Thyroid gland (tissue), 4 donors: ENCODE measurements at regions not wholly inside any gene's neighbourhood (a gene's known extent, or its start where the extent isn't known, plus 50 kb on each side); places are given as distances from the start of the nearest gene placed in this dataset.

Experiments used
- DNase-seq, 2 donors: peaks; one replicate each; pipeline ENCODE4 v3.0.0-alpha.2; 2019
- H3K27ac ChIP-seq, 3 donors: fragments of 200-600 bp; sonication (generic); 1 replicate in 2 of 3; 2 replicates in 1 of 3; pipeline ENCODE4 v1.5.1; 2016 to 2019; ENCODE audit warnings: mild to moderate bottlenecking in 1 of 3, moderate library complexity in 1 of 3
- H3K27me3 ChIP-seq: fragments of 200-600 bp; sonication (generic); one replicate; pipeline ENCODE4 v1.5.1; 2019
- H3K36me3 ChIP-seq, 2 donors: fragments of 200-600 bp; sonication (generic); one replicate each; pipeline ENCODE4 v1.5.1; 2016 to 2019
- H3K4me1 ChIP-seq, 2 donors: fragments of 200-600 bp; sonication (generic); one replicate each; pipeline ENCODE4 v1.5.1; 2017 to 2019
- H3K4me3 ChIP-seq, 3 donors: fragments of 200-600 bp; sonication (generic); replicated peaks in 1 of 3; 1 replicate in 2 of 3; 2 replicates in 1 of 3; pipeline ENCODE4 v1.5.1; 2016; ENCODE audit warnings: mild to moderate bottlenecking in 1 of 3
- H3K9me3 ChIP-seq: fragments of 200-600 bp; sonication (generic); one replicate; pipeline ENCODE4 v1.5.1; 2017
- POLR2A ChIP-seq, 2 donors: fragments of 450-650 bp; IDR thresholded peaks; one replicate each; pipeline ENCODE4 v1.6.1; 2017; ENCODE audit warnings: antibody characterized with exemption in 2 of 2, mild to moderate bottlenecking in 2 of 2, moderate library complexity in 1 of 2
- WGBS, 2 donors: methylation state at CpG; one replicate each; pipeline ENCODE4 v1.1.5; 2017; 5-methylcytosine and 5-hydroxymethylcytosine counted together
- intact Hi-C: fragments of 100-400 bp; cut with DNase I; formaldehyde crosslinking; loops from one replicate; pipeline ENCODE4 v1.15.1; 2023
- TF ChIP-seq, protein P1 (sequence below), 6 experiments: fragments of 200-600 bp in 3 of 6; fragments of 450-650 bp in 3 of 6; sonication (generic) in 3 of 6; IDR thresholded peaks; one replicate each; pipeline ENCODE4 v1.5.1; 2016 to 2019; ENCODE audit warnings: antibody characterized with exemption in 6 of 6, mild to moderate bottlenecking in 2 of 6, inconsistent platforms in 1 of 6, moderate library complexity in 1 of 6

DNA sequence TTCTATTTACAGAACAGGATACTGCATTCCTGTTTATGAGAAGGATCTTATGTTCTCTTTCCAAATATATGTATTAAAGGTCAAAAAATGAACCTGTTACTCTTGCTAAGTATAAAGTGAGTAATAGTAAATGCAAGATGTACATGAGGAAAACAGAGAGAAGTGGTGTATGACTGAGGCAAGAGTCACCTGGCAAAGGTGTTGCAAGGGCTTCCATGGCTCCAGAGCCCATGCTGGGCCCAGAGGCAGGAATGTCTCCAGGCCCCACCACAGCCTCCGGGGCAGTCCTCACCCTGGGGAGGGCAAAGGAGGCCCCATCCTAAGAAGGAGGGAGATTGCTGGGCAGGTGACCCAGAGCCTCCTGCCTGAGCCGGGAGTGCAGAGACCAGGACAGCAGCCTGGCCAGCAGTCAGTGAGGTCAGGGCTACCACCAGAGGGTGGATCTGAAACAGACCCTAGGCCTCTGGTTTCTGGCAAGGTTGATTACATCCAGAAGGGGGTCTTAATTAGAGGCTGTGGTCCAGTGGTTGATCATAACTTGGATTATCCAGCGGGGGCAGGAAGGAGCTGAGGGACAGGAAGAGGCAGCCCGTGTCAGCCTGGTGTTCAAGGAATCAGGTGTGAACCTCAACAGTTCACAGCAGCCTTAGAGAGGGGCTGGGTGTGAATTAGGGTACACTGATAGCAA, 57.3 kb upstream of the CPLX2 start:
- WGBS, 2 donors, result 67 to 74% methylated on average over 3 to 4 of the region's 4 CpGs
- Histone ChIP-seq H3K9me3 (no peaks in the 10 kb centered on the region), H3K4me3 (no peak overlapping the region), H3K36me3 (no peaks in the 10 kb centered on the region), H3K4me1 (no peaks in the 10 kb centered on the region), H3K27me3 (no peaks in the 10 kb centered on the region), H3K27ac (no peak overlapping the region)
- no peak for TF ChIP-seq POLR2A (IDR thresholded peaks at IDR 0.05)
- TF ChIP-seq, protein P1, sequence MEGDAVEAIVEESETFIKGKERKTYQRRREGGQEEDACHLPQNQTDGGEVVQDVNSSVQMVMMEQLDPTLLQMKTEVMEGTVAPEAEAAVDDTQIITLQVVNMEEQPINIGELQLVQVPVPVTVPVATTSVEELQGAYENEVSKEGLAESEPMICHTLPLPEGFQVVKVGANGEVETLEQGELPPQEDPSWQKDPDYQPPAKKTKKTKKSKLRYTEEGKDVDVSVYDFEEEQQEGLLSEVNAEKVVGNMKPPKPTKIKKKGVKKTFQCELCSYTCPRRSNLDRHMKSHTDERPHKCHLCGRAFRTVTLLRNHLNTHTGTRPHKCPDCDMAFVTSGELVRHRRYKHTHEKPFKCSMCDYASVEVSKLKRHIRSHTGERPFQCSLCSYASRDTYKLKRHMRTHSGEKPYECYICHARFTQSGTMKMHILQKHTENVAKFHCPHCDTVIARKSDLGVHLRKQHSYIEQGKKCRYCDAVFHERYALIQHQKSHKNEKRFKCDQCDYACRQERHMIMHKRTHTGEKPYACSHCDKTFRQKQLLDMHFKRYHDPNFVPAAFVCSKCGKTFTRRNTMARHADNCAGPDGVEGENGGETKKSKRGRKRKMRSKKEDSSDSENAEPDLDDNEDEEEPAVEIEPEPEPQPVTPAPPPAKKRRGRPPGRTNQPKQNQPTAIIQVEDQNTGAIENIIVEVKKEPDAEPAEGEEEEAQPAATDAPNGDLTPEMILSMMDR (IDR thresholded peaks at IDR 0.05), result no peak
- DNase-seq, result no peak
- intact Hi-C loops, result no loop called here

DNA sequence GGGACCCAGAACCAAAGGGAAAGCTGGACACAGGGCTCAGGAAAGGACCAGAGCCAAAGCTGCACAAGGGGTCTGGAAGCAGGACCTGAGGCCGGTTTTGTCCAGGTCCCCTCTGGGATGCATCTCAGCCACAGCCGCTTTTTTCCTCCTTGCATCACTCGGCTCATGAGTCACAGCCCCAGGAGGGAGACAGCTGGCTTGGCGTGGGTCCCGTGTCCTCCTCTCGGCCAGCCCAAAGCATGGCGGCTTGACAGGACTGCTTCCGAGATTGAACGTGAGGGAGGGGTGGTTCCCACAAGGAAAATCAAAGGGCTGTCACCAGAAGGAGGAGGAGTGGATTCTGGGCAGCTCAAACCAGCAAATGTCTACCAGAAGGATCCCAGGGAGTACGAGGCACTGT, 56.7 kb upstream of the CPLX2 start:
- DNase-seq, result no peak
- Histone ChIP-seq H3K4me3 (no peak overlapping the region), H3K9me3 (no peaks in the 10 kb centered on the region), H3K4me1 (no peaks in the 10 kb centered on the region), H3K27me3 (no peaks in the 10 kb centered on the region), H3K36me3 (no peaks in the 10 kb centered on the region), H3K27ac (no peak overlapping the region)
- no peak for TF ChIP-seq POLR2A (IDR thresholded peaks at IDR 0.05)
- TF ChIP-seq, protein P1 (IDR thresholded peaks at IDR 0.05), result no peak
- intact Hi-C loops, result no loop called here
- 64 to 77% methylated on average over 10 of the region's 10 CpGs for WGBS, 2 donors

- H3K4me1 ChIP-seq, result no peaks in the 10 kb centered on the region
- WGBS, 2 donors, result 70 to 81% methylated on average over 7 to 8 of the region's 9 CpGs
Measured at GRCh38 chr5:175815126-175815913, 56.1 kb upstream of the CPLX2 start.

GRCh38 chr5:175816348-175816747, 55.0 kb upstream of the CPLX2 start:
- H3K9me3 ChIP-seq, result no peaks in the 10 kb centered on the region
- WGBS, 2 donors, result 73 to 74% methylated on average over 6 to 10 of the region's 10 CpGs
- no peaks in the 10 kb centered on the region for H3K4me1 ChIP-seq
- intact Hi-C loops, result no loop called here
- no peak for TF ChIP-seq POLR2A (IDR thresholded peaks at IDR 0.05)
- TF ChIP-seq, protein P1 (IDR thresholded peaks at IDR 0.05), result no peak
- no peak overlapping the region for H3K4me3 ChIP-seq
- H3K36me3 ChIP-seq, result no peaks in the 10 kb centered on the region
- H3K27me3 ChIP-seq, result no peaks in the 10 kb centered on the region
- H3K27ac ChIP-seq, result no peak overlapping the region
- no peak for DNase-seq

More at GRCh38 chr5:175815126-175815913, 56.1 kb upstream of the CPLX2 start:
- Histone ChIP-seq H3K4me3 (no peak overlapping the region), H3K36me3 (no peaks in the 10 kb centered on the region), H3K9me3 (no peaks in the 10 kb centered on the region), H3K27me3 (no peaks in the 10 kb centered on the region), H3K27ac (no peak overlapping the region)
- TF ChIP-seq POLR2A (IDR thresholded peaks at IDR 0.05), result no peak
- TF ChIP-seq, protein P1 (IDR thresholded peaks at IDR 0.05), result no peak
- DNase-seq, result no peak
- intact Hi-C loops, result no loop called here

DNA sequence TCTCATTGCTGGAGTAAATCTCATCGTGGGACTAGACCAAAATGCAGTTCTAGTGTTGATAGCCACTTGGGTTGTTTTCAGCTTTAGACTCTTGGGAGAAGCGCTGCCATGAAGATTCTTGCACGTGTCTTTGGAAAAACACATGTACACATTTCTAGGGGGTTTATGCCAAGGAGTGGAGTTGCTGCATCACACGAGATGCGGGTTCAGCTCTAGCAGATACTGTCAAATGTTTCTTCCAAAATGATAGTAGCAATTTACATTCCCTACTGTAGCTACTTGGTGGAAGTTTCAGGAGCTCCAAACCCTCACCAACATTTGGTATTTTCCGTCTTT, 52.3 kb upstream of the CPLX2 start:
- intact Hi-C loops, result no loop called here
- WGBS, 2 donors, result 83 to 84% methylated on average over 6 of the region's 6 CpGs
- TF ChIP-seq, protein P1 (IDR thresholded peaks at IDR 0.05), result no peak
- no peak for TF ChIP-seq POLR2A (IDR thresholded peaks at IDR 0.05)
- Histone ChIP-seq H3K4me1 (no peaks in the 10 kb centered on the region), H3K9me3 (no peaks in the 10 kb centered on the region), H3K27me3 (no peaks in the 10 kb centered on the region), H3K27ac (no peak overlapping the region), H3K36me3 (no peaks in the 10 kb centered on the region), H3K4me3 (no peak overlapping the region)
- no peak for DNase-seq
